ENCODE measurements at regions not wholly inside any gene's neighbourhood (a gene's known extent, or its start where the extent isn't known, plus 50 kb on each side); places are given as distances from the start of the nearest gene placed in this dataset.

- TF ChIP-seq CTCF (IDR thresholded peaks at IDR 0.05; ENCODE audit: low read depth, low read length) (no peak), EZH2phosphoT487 (IDR thresholded peaks at IDR 0.05; ENCODE audit: low read depth) (no peak)
Observed at GRCh38 chr2:111642586-111643327, 241.2 kb downstream of the ANAPC1 start.

Measured in OCI-LY3 (cell line).